HG03097 (cell line): ENCODE measurements at regions not wholly inside any gene's neighbourhood (a gene's known extent, or its start where the extent isn't known, plus 50 kb on each side); places are given as distances from the start of the nearest gene placed in this dataset.

Experiments
- ATAC-seq: cut with Tn5 transposase; IDR thresholded peaks from one replicate; pipeline ENCODE4 v1.9.1; 2021; ENCODE audit not compliant: unreplicated experiment, low FRiP score

DNA sequence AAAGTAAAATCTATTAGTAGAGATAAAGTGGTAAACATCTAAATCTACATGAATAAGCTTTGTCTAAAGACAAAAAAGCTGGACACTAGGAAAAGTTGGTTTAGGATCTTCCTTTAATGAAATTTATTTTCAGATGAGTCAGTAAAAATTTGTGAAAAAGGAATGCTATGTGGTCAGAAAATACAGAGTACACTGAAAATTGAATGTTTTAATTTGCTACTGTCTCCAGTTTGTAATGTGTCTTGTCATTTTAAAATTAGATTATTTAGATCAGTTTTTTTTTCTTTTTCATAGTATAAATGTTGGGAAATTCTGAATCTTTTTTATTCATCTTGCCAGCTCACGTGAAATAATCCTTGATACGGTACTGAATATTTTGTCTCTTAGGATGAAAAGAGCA lies 56.9 kb downstream of the SLITRK6 start:
- no peak for ATAC-seq

DNA sequence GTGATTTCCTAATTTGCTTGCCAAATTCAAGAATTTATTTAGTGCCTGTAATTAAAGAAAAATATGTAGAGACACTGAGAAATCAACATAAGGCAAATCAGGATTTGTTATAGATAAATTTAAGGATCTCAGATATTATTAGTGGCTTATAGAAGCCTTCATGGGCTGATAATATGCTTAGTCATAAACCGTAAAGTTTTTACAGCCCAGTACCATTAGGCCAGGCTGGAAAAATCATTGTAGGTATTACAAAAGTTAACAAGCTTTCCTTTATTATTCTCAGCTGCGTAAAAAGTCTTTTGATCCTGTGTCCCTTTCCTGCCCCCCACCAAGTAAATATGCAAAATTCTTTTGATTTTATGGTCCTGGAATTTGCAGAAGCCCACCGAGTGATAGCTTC lies 58.2 kb downstream of the SLITRK6 start:
- ATAC-seq = no peak

DNA sequence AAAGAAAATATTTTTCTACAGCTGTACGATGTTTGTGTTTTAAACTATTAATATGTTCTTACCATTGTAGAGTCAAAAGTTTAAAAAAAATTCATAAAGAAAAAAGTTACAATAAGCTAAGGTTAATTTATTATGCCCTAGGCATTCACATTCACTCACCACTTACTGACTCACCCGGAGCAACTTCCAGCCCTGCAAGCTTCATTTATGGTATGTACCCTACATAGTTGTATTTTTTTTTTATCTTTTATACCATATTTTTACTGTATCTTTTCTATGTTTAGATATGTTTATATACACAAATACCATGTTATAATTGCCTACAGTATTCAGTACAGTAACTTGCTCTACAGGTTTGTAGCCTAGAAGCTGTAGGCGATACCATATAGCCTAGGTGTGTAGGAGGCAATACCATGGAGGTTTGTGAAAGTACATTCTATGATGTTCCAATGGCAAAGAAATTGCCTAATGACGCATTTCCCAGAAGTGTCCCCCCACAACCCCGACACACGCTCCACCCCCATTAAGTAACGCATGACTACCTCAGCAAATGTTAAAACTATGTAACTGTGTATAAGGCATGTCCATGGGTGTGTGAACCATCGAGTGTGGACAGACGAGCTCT lies 60.4 kb downstream of the SLITRK6 start:
- no peak for ATAC-seq

DNA sequence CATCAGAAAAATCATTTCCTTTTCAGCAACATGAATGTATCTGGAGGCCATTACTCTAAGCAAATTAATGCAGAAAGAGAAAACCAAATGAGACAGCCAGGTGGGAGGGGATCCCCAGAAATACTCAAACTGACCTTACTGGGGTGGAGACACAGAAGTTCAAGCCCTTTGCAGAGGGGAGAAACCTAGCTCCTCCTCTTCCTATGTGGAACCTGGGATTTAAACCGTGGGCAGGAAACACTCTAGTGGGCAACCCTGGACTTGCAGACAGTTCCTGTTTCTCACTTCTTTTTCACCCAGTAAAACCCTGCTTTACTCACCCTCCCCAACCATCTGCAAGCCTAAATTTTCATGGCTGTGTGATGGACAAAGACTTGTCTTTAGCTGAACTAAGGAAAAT lies 61.3 kb downstream of the SLITRK6 start:
- no peak for ATAC-seq

DNA sequence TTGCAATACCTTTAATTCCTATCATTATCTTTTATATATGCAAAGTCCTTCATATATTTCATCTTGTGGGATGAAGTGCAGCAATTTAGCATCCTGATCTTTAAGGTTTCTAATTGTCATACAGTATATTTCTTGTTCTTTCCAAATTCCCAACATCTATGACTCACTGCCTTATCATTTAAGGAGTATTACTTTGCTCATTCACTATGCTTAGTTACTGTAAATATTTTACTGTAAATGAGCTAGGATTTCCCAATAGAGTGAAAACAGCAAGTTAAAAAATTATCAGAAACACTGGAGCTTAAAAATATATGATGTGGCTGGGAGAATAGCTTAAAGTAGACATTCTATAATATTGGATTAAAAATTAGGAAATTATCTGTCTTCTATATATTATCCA lies 69.9 kb downstream of the SLITRK6 start:
- no peak for ATAC-seq

DNA sequence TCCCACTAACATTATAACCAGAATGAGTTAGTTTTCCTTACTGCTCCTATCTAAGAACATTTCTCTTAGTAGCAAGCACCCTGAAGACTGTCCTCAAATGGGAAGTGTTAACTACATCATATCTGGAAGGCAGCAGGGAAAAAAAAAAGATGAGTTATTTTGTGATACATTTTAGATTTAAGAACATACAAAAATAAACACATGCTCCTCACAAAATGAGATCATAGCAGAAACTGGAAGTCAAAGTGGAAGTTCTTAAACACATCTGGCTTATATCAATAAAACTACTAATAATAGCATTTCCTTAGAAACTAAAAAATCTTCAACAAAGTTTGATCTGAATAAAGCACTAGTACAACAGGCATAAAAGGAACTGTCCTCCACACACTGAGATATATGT lies 70.4 kb downstream of the SLITRK6 start:
- no peak for ATAC-seq

DNA sequence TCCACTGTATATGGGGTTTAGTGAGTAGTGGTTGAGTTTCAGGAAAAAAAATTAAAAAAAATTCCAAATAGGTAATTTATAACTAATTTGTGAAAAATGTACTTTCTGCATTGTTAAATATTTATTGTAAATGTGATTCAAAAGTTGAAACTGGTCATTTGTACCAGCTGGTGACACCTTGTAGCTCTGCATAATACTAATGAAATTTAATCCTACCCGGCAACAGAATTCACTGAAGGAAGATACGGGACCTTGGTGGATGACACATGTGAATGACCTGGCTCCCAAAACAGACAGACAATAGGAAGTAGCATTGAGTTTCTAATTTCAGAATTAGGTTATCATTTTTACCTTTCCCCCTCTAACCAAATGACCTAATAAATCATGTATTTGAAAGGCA lies 73.8 kb downstream of the SLITRK6 start:
- ATAC-seq = no peak

DNA sequence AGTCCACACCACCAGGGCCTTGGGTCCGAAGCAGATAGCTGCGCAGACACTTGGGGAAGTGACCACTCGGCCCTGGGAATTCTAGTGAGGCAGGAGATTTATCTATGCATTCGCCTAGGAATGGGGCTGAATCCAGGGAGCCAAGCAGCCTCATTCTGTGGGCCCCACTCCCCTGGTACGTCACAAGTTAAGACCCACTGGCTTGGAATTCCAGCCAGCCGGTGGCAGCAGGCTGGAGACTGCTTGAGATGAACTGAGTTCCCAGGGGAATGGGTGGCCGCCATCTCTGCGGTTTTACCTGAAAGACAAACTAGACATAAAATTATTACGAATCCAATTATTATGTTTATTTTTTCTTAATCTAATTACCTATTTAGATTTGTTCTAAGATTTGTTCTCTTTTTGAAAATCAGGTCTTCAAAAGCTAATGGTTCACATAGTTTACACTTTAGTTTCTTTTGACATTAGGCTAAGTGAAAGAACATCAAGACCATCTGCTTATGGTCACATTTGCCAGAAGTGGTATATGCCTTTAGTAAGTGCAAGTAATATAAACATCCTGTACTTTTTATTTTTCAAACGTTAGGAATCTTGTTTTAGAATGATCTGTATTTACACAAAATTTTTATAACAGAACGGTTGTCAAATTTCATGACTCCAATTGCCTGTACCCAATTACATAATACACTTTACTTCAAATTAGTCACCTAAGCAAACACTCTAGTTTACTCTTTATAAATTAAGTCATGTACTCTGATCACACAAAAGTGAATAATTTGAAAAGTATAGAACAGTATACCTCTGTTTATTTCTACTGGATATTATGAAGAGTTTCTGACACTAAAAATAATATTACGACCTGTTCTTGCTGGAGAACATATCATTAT lies 74.4 kb downstream of the SLITRK6 start:
- no peak for ATAC-seq

DNA sequence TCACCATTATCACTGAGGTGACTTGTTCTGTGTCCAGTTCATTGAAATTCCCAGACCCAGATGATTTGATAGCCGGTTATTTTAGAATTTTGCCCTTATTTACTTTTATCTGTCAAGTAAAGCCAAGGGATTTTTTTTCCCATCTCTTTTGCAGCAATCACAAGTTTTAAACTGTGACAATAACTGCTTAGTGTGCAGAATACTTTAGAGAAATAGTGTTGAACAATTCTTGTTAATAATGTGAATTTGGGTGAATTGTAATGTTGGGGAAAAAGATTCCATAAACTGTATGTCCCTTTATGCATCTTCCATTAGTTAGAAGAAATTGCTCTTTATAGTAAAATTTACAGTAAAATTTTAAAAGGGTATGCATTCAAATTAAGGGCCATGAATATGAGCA lies 79.5 kb downstream of the SLITRK6 start:
- no peak for ATAC-seq

DNA sequence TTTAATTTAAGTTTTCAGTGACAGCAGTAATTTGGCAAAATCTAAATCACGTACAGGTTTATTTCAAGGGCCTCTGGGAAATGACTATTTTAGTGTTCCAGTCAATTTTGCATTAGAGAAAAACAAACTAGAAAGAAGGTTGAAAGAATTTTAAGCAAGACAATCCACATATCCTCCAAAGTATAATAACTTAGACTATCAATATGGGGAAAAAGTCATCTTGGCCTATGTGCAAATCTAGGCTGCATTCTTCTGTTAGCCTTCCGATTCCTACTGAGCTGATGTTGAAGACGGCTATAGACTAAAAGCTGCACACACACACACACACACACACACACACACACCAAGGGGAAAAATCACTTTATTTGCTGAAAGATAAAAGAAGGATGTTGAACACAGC lies 81.3 kb downstream of the SLITRK6 start:
- no peak for ATAC-seq

DNA sequence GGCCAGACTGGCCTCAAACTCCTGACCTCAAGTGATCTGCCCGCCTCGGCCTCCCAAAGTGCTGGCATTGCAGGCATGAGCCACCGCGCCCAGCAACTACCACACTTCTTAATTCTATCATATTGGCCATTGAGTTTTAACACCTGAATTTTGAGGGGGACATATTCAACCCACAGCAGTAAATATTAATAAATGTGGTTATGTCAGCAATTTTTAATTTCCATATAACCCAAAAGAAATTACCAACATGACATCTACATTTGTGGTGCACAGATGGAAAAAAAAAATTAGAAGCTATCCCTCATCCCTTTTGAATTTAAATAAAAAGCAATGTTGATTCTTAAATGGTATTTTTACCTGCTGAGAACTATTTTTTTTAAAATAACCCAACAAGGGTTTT lies 88.7 kb downstream of the SLITRK6 start:
- no peak for ATAC-seq

DNA sequence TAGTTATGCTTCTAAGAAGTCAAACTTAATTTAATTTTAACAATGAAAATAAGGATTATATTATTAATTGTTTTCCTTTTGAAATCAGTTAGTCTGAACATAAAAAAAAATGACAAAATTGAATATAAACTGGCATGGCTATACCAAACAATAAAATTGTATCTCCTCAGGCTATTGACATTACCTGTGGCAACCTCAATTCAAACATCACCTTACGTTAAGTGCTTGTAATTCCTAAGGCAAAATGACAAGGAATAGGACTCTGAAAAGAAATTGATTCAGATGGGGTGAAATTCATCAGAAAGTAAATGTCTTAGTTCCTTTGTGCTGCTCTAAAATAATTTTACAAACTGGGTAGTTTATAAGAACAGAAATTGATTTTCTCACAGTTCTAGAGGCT lies 89.5 kb downstream of the SLITRK6 start:
- no peak for ATAC-seq

DNA sequence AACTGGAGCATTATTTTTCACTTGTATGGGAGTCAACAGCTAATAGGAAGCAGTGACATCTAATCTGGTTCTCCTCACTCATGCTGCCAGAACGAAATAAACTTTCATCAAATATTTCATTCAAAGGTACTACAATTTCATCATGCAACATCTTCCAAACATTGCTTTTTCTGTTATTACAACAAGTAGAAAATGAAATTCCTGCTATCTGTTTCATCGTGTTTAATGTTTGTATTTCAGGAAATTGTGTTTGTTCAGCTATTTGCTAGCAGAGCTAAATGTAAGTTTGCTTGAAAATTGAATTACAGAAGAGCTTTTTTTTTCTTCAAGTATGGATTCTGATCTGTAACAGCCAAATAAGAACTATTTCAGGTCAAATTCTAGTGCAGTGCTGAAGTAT lies 90.1 kb downstream of the SLITRK6 start:
- no peak for ATAC-seq

DNA sequence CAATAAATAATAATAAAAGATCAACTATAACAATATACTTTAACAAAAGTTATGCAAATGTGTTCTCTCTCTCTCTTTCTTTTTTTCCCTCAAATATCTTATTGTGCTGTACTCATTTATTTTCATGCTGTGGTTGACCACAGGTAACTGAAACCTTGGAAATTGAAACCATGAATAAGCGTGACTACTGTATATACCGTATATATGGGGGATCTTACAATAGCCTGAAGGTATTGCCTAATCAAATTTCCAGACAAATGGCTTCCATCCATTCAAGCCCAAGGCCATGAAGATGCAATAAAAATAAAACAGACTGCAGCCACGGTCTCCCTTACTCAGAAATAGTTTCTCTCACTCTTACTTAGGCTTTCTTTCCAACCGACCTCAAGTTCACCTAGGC lies 98.3 kb downstream of the SLITRK6 start:
- ATAC-seq = no peak

DNA sequence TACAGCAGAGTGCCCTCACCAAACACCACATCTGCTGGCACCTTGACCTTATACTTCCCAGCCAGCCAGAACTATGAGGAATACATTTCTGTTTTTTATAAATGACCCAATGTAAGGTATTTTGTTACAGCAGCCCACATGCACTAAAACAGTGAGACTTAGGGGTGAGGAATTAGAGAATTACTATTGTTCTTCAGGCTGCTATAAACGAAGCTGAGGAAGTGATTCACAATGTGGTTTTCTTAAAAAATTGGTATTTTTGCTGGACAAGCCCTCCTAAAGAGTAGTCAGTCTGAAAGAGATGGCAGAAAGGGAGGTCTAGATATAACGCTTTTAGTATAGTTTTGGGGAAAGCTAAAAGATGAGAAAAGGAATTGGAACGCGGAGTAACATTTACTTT lies 101.0 kb downstream of the SLITRK6 start:
- ATAC-seq = no peak

DNA sequence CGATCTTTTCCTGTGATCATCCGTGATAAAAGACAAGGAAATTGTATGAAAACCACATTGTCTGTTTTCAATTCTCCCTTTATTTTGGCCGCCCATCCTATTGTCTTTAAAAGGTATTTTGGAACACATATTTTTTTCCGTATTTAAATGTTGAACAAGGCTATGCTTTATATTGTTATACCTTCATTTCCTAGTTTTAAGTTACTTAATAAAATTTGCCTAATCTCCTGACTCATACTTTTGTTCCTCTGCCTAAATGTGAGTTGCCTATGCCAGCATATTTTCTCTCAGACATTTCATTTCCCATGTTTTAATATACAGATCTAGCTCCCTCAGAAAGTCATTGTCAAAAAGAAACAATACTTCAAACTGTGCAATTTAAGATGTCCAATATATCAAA lies 104.2 kb downstream of the SLITRK6 start:
- ATAC-seq = no peak

DNA sequence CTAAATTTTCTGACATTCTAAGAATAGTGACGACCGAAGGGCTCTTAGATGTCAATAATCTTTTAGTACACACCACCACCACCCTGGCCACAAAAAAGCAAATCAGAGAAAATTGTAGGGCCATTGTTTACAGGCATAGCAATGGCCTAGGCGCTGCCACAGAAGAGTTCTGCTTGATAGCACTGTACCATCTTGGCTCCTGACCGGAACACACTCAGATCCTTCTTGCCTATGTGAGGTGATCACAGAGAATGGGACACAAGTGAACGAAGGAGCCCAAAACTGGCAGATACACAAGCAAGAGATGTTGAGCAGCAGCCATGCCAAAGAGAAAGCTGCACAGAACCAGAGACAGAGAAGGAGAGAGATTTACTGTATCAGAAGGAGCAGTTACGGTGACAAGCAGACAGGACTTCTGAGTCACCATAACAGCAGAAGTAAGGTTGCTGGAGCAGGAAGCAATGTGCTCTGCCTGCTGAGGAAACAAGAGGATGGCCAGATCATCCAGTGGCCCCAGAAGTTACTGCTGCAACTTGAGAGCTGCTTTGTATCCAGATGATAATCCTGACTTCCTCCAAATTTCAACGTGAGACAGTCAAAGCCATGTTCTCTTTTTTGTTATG lies 105.2 kb downstream of the SLITRK6 start:
- no peak for ATAC-seq

DNA sequence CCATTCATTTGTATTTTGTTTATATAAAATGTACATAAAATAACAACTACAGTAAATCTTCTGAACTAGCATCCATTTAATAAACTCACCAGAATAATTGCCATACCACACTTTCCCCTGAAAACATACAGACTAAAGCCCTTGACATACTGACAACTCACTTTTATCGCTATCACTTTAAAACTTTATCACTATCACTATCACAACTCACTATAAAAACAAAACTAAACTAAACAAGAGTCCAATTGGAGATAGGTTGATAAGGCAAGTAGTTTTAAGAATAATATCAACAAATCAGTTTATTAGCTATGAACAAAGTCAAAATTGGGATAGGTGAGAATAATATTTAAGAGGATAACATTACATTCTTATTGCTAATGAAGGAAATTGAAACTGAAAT lies 108.9 kb downstream of the SLITRK6 start:
- ATAC-seq = no peak

DNA sequence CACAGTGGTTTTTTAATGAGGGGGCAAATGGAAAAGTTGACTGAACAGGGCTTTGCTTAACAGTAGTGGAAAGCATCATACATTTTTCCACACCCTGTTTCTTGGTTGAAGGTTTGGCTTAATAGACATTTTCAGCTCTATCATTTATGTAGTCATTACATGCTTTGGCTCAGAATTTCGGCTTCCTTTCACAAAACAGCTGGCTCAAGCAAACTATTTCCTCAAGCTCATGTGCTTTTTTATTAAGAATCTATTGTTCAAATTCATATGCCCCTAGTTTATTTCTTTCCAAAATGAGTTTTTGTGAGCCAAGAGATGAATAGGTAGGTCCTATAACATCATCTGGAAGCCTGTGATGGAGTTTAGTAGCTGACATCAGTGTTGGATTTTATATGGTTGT lies 113.8 kb downstream of the SLITRK6 start:
- ATAC-seq = no peak

DNA sequence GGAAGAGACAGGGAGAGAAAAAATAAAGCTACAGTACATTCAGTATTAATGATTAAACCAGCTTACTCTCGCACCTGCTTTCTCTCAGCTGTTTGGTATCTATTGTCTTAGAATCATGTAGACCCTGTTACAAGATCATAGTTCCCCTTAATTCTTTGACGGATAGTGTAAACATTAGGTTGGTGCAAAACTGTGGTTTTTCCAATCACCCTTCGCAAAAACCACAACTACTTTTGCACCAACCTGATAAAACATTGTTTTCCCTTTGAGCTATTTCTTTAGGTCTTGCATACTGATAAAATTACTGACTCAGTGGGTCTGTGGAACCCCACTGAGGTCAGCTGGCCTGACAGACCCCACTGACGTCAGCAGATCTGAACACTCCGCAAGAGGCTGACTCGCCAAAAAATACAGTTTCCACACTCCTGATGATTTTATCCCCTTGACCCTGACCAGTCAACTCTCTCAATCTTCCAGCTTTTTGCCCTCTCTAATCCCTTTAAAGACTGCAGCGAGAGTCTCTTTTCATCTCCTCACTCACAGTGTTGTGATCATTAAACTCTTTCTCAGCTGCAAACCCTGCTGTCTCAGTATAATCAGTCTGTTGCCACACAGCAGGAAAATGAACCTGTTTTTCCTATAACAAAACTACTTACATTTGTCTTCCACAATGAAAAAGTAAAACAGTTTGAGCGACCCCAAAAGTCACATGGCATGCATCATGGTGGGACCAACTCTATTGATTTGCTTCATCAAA lies 123.9 kb downstream of the SLITRK6 start:
- no peak for ATAC-seq

DNA sequence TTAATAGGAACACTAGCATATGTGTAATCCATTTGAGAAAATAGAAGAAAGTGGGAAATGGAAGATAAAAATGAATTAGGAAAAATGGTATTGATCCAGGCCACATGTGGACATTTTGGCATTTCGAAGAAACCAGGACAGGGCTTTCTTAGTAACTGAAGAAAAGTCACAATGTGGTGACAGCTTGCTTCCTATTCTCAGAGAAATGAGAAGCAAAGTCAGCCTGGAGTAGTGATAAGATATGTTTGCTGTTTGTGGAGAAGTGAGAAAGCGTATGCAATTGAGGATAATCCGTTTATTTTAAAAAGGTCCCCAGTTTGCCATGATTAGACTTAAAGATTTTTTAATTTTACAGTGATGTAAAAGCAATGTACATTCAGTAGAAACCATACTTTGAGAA lies 127.9 kb downstream of the SLITRK6 start:
- no peak for ATAC-seq
